SK-N-MC (cell line): ENCODE measurements at regions not wholly inside any gene's neighbourhood (a gene's known extent, or its start where the extent isn't known, plus 50 kb on each side); places are given as distances from the start of the nearest gene placed in this dataset.

Experiments
- DNase-seq: peaks from one replicate; pipeline ENCODE4 v3.0.0-alpha.2; 2011; ENCODE audit warnings: low read depth, low spot score
- H3K27ac ChIP-seq: fragments of 200-600 bp; sonication (generic); 2 replicates; pipeline ENCODE4 v1.5.1; 2016; ENCODE audit warnings: mixed run types
- H3K36me3 ChIP-seq: fragments of 200-600 bp; sonication (generic); 2 replicates; pipeline ENCODE4 v1.6.1; 2017; ENCODE audit warnings: antibody characterized with exemption, low read length, mixed read lengths; ENCODE audit not compliant: insufficient read depth
- H3K4me3 ChIP-seq: fragments of 200-600 bp; sonication (generic); 2 replicates; pipeline ENCODE4 v1.5.1; 2016
- H3K9ac ChIP-seq: fragments of 200-600 bp; sonication (generic); 2 replicates; pipeline ENCODE4 v1.8.0; 2017; ENCODE audit warnings: mixed run types, mixed read lengths; ENCODE audit not compliant: insufficient read length
- H3K9me3 ChIP-seq: fragments of 200-600 bp; sonication (generic); 2 replicates; pipeline ENCODE4 v1.6.1; 2017; ENCODE audit warnings: low read depth, mild to moderate bottlenecking, antibody characterized with exemption, low read length, moderate library complexity, mixed read lengths
- EZH2 ChIP-seq: fragments of 200-600 bp; sonication (generic); IDR thresholded peaks from one replicate; pipeline ENCODE4 v1.6.1; 2017; ENCODE audit warnings: antibody characterized with exemption
- FOXP2 ChIP-seq: optimal IDR thresholded peaks from 2 replicates; pipeline ENCODE3; 2011; ENCODE audit warnings: mild to moderate bottlenecking, moderate library complexity; ENCODE audit not compliant: insufficient read depth; ENCODE audit errors: extremely low read length, control extremely low read depth
- POLR2AphosphoS5 ChIP-seq: IDR thresholded peaks from 2 replicates; pipeline ENCODE4 v1.6.1; 2012; ENCODE audit warnings: mild to moderate bottlenecking, low read depth, low read length, borderline replicate concordance

- H3K27ac ChIP-seq: no peak overlapping the region
- no peak for TF ChIP-seq FOXP2
- no peak for DNase-seq
- no peaks in the 10 kb centered on the region for H3K9me3 ChIP-seq
- H3K4me3 ChIP-seq: no peak overlapping the region
- no peak overlapping the region for H3K9ac ChIP-seq
- H3K36me3 ChIP-seq: no peaks in the 10 kb centered on the region
These were observed 216.8 kb downstream of the ENGASE start for GRCh38 chr17:79291391-79291790.

- no peak for DNase-seq
- Histone ChIP-seq H3K9me3 (no peaks in the 10 kb centered on the region), H3K9ac (no peak overlapping the region), H3K36me3 (no peaks in the 10 kb centered on the region), H3K4me3 (no peak overlapping the region), H3K27ac (no peak overlapping the region)
- TF ChIP-seq FOXP2 (no peak), EZH2 (no peak), POLR2AphosphoS5 (no peak)
These were observed 216.1 kb downstream of the ENGASE start for GRCh38 chr17:79290726-79291125.

GRCh38 chr17:79288950-79289349 lies 214.3 kb downstream of the ENGASE start:
- Histone ChIP-seq H3K4me3 (no peak overlapping the region), H3K27ac (no peak overlapping the region), H3K36me3 (no peaks in the 10 kb centered on the region), H3K9me3 (no peaks in the 10 kb centered on the region), H3K9ac (no peak overlapping the region)
- TF ChIP-seq FOXP2 (no peak), EZH2 (no peak), POLR2AphosphoS5 (no peak)
- DNase-seq: no peak

GRCh38 chr17:79286440-79286839 lies 211.8 kb downstream of the ENGASE start:
- no peak for TF ChIP-seq FOXP2
- no peak for TF ChIP-seq POLR2AphosphoS5
- no peak for TF ChIP-seq EZH2
- Histone ChIP-seq H3K27ac (no peak overlapping the region), H3K4me3 (no peak overlapping the region), H3K9me3 (no peaks in the 10 kb centered on the region), H3K9ac (no peak overlapping the region), H3K36me3 (no peaks in the 10 kb centered on the region)
- DNase-seq: no peak

- Histone ChIP-seq H3K4me3 (no peak overlapping the region), H3K27ac (no peak overlapping the region), H3K36me3 (no peaks in the 10 kb centered on the region), H3K9me3 (no peaks in the 10 kb centered on the region), H3K9ac (no peak overlapping the region)
- TF ChIP-seq FOXP2: no peak
- no peak for TF ChIP-seq EZH2
- TF ChIP-seq POLR2AphosphoS5: no peak
- no peak for DNase-seq
These were observed 211.3 kb downstream of the ENGASE start for GRCh38 chr17:79285973-79286372.

- no peaks in the 10 kb centered on the region for H3K9me3 ChIP-seq
- no peak overlapping the region for H3K4me3 ChIP-seq
- no peaks in the 10 kb centered on the region for H3K36me3 ChIP-seq
- no peak overlapping the region for H3K27ac ChIP-seq
- DNase-seq: no peak
- TF ChIP-seq FOXP2 (no peak), POLR2AphosphoS5 (no peak), EZH2 (no peak)
- H3K9ac ChIP-seq: no peak overlapping the region
These were observed 207.7 kb downstream of the ENGASE start for GRCh38 chr17:79282294-79282693.

- no peak overlapping the region for H3K9ac ChIP-seq
- TF ChIP-seq POLR2AphosphoS5 (no peak), EZH2 (no peak), FOXP2 (no peak)
- H3K36me3 ChIP-seq: no peaks in the 10 kb centered on the region
- H3K27ac ChIP-seq: no peak overlapping the region
- DNase-seq: no peak
- no peak overlapping the region for H3K4me3 ChIP-seq
- no peaks in the 10 kb centered on the region for H3K9me3 ChIP-seq
These were observed 207.2 kb downstream of the ENGASE start for GRCh38 chr17:79281803-79282202.

GRCh38 chr17:79280866-79281572 lies 206.4 kb downstream of the ENGASE start:
- no peak overlapping the region for H3K27ac ChIP-seq
- TF ChIP-seq EZH2 (no peak), FOXP2 (no peak), POLR2AphosphoS5 (no peak)
- no peak overlapping the region for H3K9ac ChIP-seq
- no peak overlapping the region for H3K4me3 ChIP-seq
- no peaks in the 10 kb centered on the region for H3K9me3 ChIP-seq
- no peaks in the 10 kb centered on the region for H3K36me3 ChIP-seq
- DNase-seq: no peak

- no peak for TF ChIP-seq FOXP2
- no peak for TF ChIP-seq POLR2AphosphoS5
- no peak for TF ChIP-seq EZH2
These were observed 205.4 kb downstream of the ENGASE start for GRCh38 chr17:79280010-79280409.

More at GRCh38 chr17:79280010-79280409, 205.4 kb downstream of the ENGASE start:
- no peak for DNase-seq
- Histone ChIP-seq H3K27ac (no peak overlapping the region), H3K9ac (no peak overlapping the region), H3K9me3 (no peaks in the 10 kb centered on the region), H3K4me3 (no peak overlapping the region), H3K36me3 (no peaks in the 10 kb centered on the region)
